MM.1S (cell line): ENCODE measurements at regions not wholly inside any gene's neighbourhood (a gene's known extent, or its start where the extent isn't known, plus 50 kb on each side); places are given as distances from the start of the nearest gene placed in this dataset.

Source experiments
- CTCF ChIP-seq: fragments of 300-600 bp; sonication (generic); IDR thresholded peaks from 2 replicates; pipeline ENCODE4 v1.5.1; 2016; ENCODE audit warnings: antibody characterized with exemption, low read length, mixed read lengths
- EZH2 ChIP-seq: fragments of 300-600 bp; sonication (generic); optimal IDR thresholded peaks from 2 replicates; pipeline ENCODE3; 2017; ENCODE audit warnings: low read depth, mild to moderate bottlenecking, antibody characterized with exemption, low read length, mixed read lengths
- EZH2phosphoT487 ChIP-seq: fragments of 300-600 bp; sonication (generic); IDR thresholded peaks from 2 replicates; pipeline ENCODE4 v1.6.1; 2018; ENCODE audit warnings: antibody characterized with exemption, low read length

GRCh38 chr18:55139307-55139706 lies 180.0 kb upstream of the CCDC68 start:
- TF ChIP-seq CTCF (no peak), EZH2 (no peak), EZH2phosphoT487 (no peak)
